Heart right ventricle (tissue), 16 donors: ENCODE measurements at regions not wholly inside any gene's neighbourhood (a gene's known extent, or its start where the extent isn't known, plus 50 kb on each side); places are given as distances from the start of the nearest gene placed in this dataset.

ENCODE experiments used
- ATAC-seq, 8 donors: fragments of 200-7000 bp; cut with Tn5 transposase; one replicate each; pipeline ENCODE4 v1.9.1; 2020; ENCODE audit warnings: mild to moderate bottlenecking in 8 of 8, moderate library complexity in 8 of 8, moderate number of reproducible peaks in 1 of 8
- DNase-seq, 2 donors: peaks; one replicate each; pipeline ENCODE4 v3.0.0-alpha.2; 2020
- H3K27ac ChIP-seq, 10 donors: fragments of 200-600 bp; sonication (generic) in 2 of 10; one replicate each; pipeline versions ENCODE4 v1.5.0 to v1.8.0; 2020 to 2022; ENCODE audit warnings: mild to moderate bottlenecking in 3 of 10
- H3K27me3 ChIP-seq, 7 donors: fragments of 200-600 bp; one replicate each; pipeline ENCODE4 v1.8.0; 2021 to 2022; ENCODE audit warnings: mild to moderate bottlenecking in 2 of 7
- H3K36me3 ChIP-seq, 9 donors: fragments of 200-600 bp; sonication (generic) in 1 of 9; one replicate each; pipeline versions ENCODE4 v1.5.0 to v1.8.0; 2020 to 2022; ENCODE audit warnings: mild to moderate bottlenecking in 2 of 9
- H3K4me1 ChIP-seq, 9 donors: fragments of 200-600 bp; sonication (generic) in 1 of 9; one replicate each; pipeline versions ENCODE4 v1.5.0 to v1.8.0; 2020 to 2022; ENCODE audit warnings: mild to moderate bottlenecking in 4 of 9
- H3K4me3 ChIP-seq, 10 donors: fragments of 200-600 bp; sonication (generic) in 2 of 10; one replicate each; pipeline versions ENCODE4 v1.5.0 to v1.8.0; 2020 to 2022; ENCODE audit warnings: mild to moderate bottlenecking in 7 of 10, moderate library complexity in 2 of 10
- H3K9me3 ChIP-seq, 11 donors: fragments of 200-600 bp in 10 of 11; sonication (generic) in 2 of 11; one replicate each; pipeline versions ENCODE4 v1.5.0 to v1.8.0; 2013 to 2022; ENCODE audit warnings: mild to moderate bottlenecking in 2 of 11, control low read depth in 1 of 11, moderate library complexity in 1 of 11
- CTCF ChIP-seq, 9 donors: fragments of 200-600 bp; sonication (generic) in 2 of 9; IDR thresholded peaks; one replicate each; pipeline versions ENCODE4 v1.5.0 to v1.8.0; 2021 to 2022; ENCODE audit warnings: antibody characterized with exemption in 9 of 9, mild to moderate bottlenecking in 5 of 9, moderate library complexity in 1 of 9
- WGBS, 2 donors: extraction: QIAGEN DNeasy Blood & Tissue Kit; methylation state at CpG; one replicate each; pipeline ENCODE4 v1.1.7; 2013; ENCODE audit warnings: inconsistent platforms in 1 of 2; 5-methylcytosine and 5-hydroxymethylcytosine counted together
- intact Hi-C, 10 donors: fragments of 100-400 bp; cut with DNase I; formaldehyde crosslinking; loops; one replicate each; pipeline versions ENCODE4 v1.11.1 to v1.14.2; 2022
- donor health status: Arrhythmogenic right ventricular cardiomyopathy.
- donor health status: ischemic (EF 13 %, LVEDD 7.1; RV severe dilation, severe dysfunction).
- donor health status: healthy with polysubstance abuse.
- donor health status: DM: no; HTN: yes; CAD: no.
- donor health status: DM: no; HTN: no; CAD: no.
- donor health status: ischemic (EF 25% LVEDD 6.9; RV normal size, moderate dysfunction).
- donor health status: ischemic (EF 25% LVEDD 5.7; RV mildly dilated, moderate dysfunction).
- donor health status: healthy.
- donor health status: DM: yes; HTN: yes; CAD: no.
- donor health status: Ischemic cardiomyopathy.
- donor health status: ischemic (EF 35%, LVEDD 5.7; RV mildly dilated, moderate dysfunction).
- donor health status: nonischemic (EF 11% LVEDD 7.7; RV severe dilation, severe dysfunction).
- donor health status: DM: yes; HTN: yes; CAD: no.
- donor health status: PGD.
- donor health status: ischemic (EF 29% LVEDD 5.4; RV normal size, mild dysfunction).
- donor health status: nonischemic (EF 23%, LVEDD 6.1; RV moderate dilation, normal function).

- Histone ChIP-seq H3K4me3 (no peak overlapping the region), H3K4me1 (peaks cover 0 to 28% (median 6%) of the 10 kb centered on the region in 9 donors), H3K9me3 (no peaks in the 10 kb centered on the region), H3K36me3 (no peaks in the 10 kb centered on the region), H3K27me3 (no peaks in the 10 kb centered on the region), H3K27ac (no peak overlapping the region)
- ATAC-seq (no peak), DNase-seq (no peak)
- TF ChIP-seq CTCF (IDR thresholded peaks at IDR 0.05): no peak
- intact Hi-C loops: loop anchor here in 2 of 10 donors (5.0 to 10.0 kb wide), 2 partner anchors 131 to 309 kb away; partner anchors contain the start of gene ARHGAP5 (in 1 of the 2)
- 81 to 87% methylated on average over 5 of the region's 5 CpGs for WGBS, 2 donors
Observed at GRCh38 chr14:31943217-31943799, 133.8 kb upstream of the ARHGAP5 start.

- intact Hi-C loops: loop anchor here in 2 of 10 donors (5.0 to 10.0 kb wide), 2 partner anchors 131 to 308 kb away; partner anchors contain the start of gene ARHGAP5 (in 1 of the 2)
- WGBS, 2 donors: 97 to 98% methylated on average over 12 of the region's 12 CpGs
- DNase-seq (no peak), ATAC-seq (no peak)
- no peaks in the 10 kb centered on the region for H3K36me3 ChIP-seq
- no peak overlapping the region for H3K27ac ChIP-seq
- no peaks in the 10 kb centered on the region for H3K9me3 ChIP-seq
- H3K27me3 ChIP-seq: no peaks in the 10 kb centered on the region
- no peak for TF ChIP-seq CTCF (IDR thresholded peaks at IDR 0.05)
- H3K4me1 ChIP-seq: peaks cover 0 to 30% (median 6%) of the 10 kb centered on the region in 9 donors
- no peak overlapping the region for H3K4me3 ChIP-seq
Observed at GRCh38 chr14:31943861-31944255, 133.2 kb upstream of the ARHGAP5 start.

- no peaks in the 10 kb centered on the region for H3K36me3 ChIP-seq
- 59 to 89% methylated on average over 13 of the region's 13 CpGs for WGBS, 2 donors
- H3K27ac ChIP-seq: no peak overlapping the region
- H3K4me3 ChIP-seq: no peak overlapping the region
- TF ChIP-seq CTCF (IDR thresholded peaks at IDR 0.05): no peak
- DNase-seq: no peak
- intact Hi-C loops: loop anchor here in 2 of 10 donors (5.0 to 10.0 kb wide), 2 partner anchors 130 to 308 kb away; partner anchors contain the start of gene ARHGAP5 (in 1 of the 2)
- ATAC-seq: peak in 4 of 8 donors; percentile 10 to 58 (median 34)
- H3K27me3 ChIP-seq: no peaks in the 10 kb centered on the region
- H3K4me1 ChIP-seq: peaks cover 0 to 30% (median 6%) of the 10 kb centered on the region in 9 donors
- H3K9me3 ChIP-seq: no peaks in the 10 kb centered on the region
Observed at GRCh38 chr14:31944256-31945073, 132.6 kb upstream of the ARHGAP5 start.

- no peak for TF ChIP-seq CTCF (IDR thresholded peaks at IDR 0.05)
- DNase-seq: no peak
- no peaks in the 10 kb centered on the region for H3K36me3 ChIP-seq
- 77 to 84% methylated on average over 3 of the region's 3 CpGs for WGBS, 2 donors
- ATAC-seq: peak in 6 of 8 donors; percentile 19 to 33 (median 26)
- H3K27ac ChIP-seq: no peak overlapping the region
- H3K4me3 ChIP-seq: no peak overlapping the region
- no peaks in the 10 kb centered on the region for H3K27me3 ChIP-seq
- intact Hi-C loops: loop anchor here in 1 of 10 donors (10.0 kb wide), 1 partner anchor 130 kb away; the partner anchor contains the start of gene ARHGAP5
- peaks cover 0 to 33% (median 6%) of the 10 kb centered on the region in 9 donors for H3K4me1 ChIP-seq
- no peaks in the 10 kb centered on the region for H3K9me3 ChIP-seq
Observed at GRCh38 chr14:31945074-31945613, 132.0 kb upstream of the ARHGAP5 start.
